ENCODE measurements at regions not wholly inside any gene's neighbourhood (a gene's known extent, or its start where the extent isn't known, plus 50 kb on each side); places are given as distances from the start of the nearest gene placed in this dataset.

DNA sequence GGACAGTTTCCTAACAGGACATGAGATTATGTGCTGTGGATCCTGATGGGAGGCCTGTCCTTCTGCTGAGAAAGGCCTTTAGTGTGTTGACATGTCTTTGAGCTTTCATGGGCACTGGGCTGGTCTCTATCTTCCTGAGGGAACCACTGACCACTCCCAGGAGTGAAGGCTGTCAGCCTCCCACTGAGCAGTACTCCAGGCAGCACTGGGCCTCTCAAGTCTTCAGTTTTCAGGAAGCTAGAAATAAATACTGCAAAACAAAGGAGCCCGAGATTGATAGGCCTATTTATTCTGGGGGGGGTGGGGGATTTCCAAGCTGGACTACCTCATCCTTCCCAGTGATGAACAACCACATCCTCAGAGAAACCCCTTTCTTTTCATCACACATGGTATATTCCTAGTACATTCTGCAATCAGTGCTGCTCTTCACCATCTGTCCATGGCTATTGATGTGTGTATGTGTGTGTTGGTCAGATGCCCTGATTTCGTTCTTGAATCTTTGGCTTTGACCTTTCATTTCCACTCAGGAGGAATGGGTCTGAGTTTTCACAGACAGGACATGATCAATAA, 180.9 kb upstream of the SPTLC3 start:
- TF ChIP-seq, protein P1, sequence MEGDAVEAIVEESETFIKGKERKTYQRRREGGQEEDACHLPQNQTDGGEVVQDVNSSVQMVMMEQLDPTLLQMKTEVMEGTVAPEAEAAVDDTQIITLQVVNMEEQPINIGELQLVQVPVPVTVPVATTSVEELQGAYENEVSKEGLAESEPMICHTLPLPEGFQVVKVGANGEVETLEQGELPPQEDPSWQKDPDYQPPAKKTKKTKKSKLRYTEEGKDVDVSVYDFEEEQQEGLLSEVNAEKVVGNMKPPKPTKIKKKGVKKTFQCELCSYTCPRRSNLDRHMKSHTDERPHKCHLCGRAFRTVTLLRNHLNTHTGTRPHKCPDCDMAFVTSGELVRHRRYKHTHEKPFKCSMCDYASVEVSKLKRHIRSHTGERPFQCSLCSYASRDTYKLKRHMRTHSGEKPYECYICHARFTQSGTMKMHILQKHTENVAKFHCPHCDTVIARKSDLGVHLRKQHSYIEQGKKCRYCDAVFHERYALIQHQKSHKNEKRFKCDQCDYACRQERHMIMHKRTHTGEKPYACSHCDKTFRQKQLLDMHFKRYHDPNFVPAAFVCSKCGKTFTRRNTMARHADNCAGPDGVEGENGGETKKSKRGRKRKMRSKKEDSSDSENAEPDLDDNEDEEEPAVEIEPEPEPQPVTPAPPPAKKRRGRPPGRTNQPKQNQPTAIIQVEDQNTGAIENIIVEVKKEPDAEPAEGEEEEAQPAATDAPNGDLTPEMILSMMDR (conservative IDR thresholded peaks at IDR 0.05 in 1 of 2, IDR thresholded peaks at IDR 0.05 in 1 of 2; ENCODE audit: low read depth in 1 of 2, low read length in 2 of 2), result no peak
- Histone ChIP-seq H3K79me2 (ENCODE audit: control insufficient read depth, insufficient read depth, low read length) (no peaks in the 10 kb centered on the region), H4K20me1 (ENCODE audit: control insufficient read depth, extremely low read depth, insufficient read depth, low read length) (no peaks in the 10 kb centered on the region), H3K4me3 (replicated peaks in 1 of 4; ENCODE audit: control extremely low read depth in 1 of 4, insufficient read depth in 1 of 4, low read depth in 3 of 4, low read length in 4 of 4) (no peak overlapping the region), H3K27me3 (ENCODE audit: control insufficient read depth, insufficient read depth, low read length) (no peaks in the 10 kb centered on the region), H3K4me1 (ENCODE audit: control insufficient read depth, extremely low read depth, insufficient read depth, low read length) (no peaks in the 10 kb centered on the region), H3K9ac (ENCODE audit: insufficient read depth, low read length) (no peak overlapping the region), H3K27ac (ENCODE audit: insufficient read depth, low read length) (no peak overlapping the region), H3K9me3 (ENCODE audit: control insufficient read depth, insufficient read depth, low read depth, low read length) (no peaks in the 10 kb centered on the region), H3K36me3 (ENCODE audit: control insufficient read depth, insufficient read depth, low read length) (no peaks in the 10 kb centered on the region), H3K4me2 (ENCODE audit: extremely low read depth, insufficient read depth, low read length) (no peak overlapping the region), H2AFZ (ENCODE audit: low read length) (no peak overlapping the region)
- no peak for DNase-seq (ENCODE audit: low read depth in 2 of 2)

- no peak overlapping the region for H3K27ac ChIP-seq (ENCODE audit: insufficient read depth, low read length)
- no peak overlapping the region for H3K9ac ChIP-seq (ENCODE audit: insufficient read depth, low read length)
- H3K36me3 ChIP-seq (ENCODE audit: control insufficient read depth, insufficient read depth, low read length), result no peaks in the 10 kb centered on the region
- no peak overlapping the region for H2AFZ ChIP-seq (ENCODE audit: low read length)
- TF ChIP-seq, protein P1 (conservative IDR thresholded peaks at IDR 0.05 in 1 of 2, IDR thresholded peaks at IDR 0.05 in 1 of 2; ENCODE audit: low read depth in 1 of 2, low read length in 2 of 2), result no peak
- no peak for TF ChIP-seq EZH2 (IDR thresholded peaks at IDR 0.05; ENCODE audit: low read length, missing control alignments)
- H3K4me2 ChIP-seq (ENCODE audit: extremely low read depth, insufficient read depth, low read length), result no peak overlapping the region
- H4K20me1 ChIP-seq (ENCODE audit: control insufficient read depth, extremely low read depth, insufficient read depth, low read length), result no peaks in the 10 kb centered on the region
- no peak overlapping the region for H3K4me3 ChIP-seq (replicated peaks in 1 of 4; ENCODE audit: control extremely low read depth in 1 of 4, insufficient read depth in 1 of 4, low read depth in 3 of 4, low read length in 4 of 4)
- no peaks in the 10 kb centered on the region for H3K9me3 ChIP-seq (ENCODE audit: control insufficient read depth, insufficient read depth, low read depth, low read length)
- no peaks in the 10 kb centered on the region for H3K27me3 ChIP-seq (ENCODE audit: control insufficient read depth, insufficient read depth, low read length)
- DNase-seq (ENCODE audit: low read depth in 2 of 2), result no peak
- no peaks in the 10 kb centered on the region for H3K4me1 ChIP-seq (ENCODE audit: control insufficient read depth, extremely low read depth, insufficient read depth, low read length)
- no peaks in the 10 kb centered on the region for H3K79me2 ChIP-seq (ENCODE audit: control insufficient read depth, insufficient read depth, low read length)
These were observed 179.6 kb upstream of the SPTLC3 start for GRCh38 chr20:12829170-12829569.

GRCh38 chr20:12833861-12834260, 174.9 kb upstream of the SPTLC3 start:
- Histone ChIP-seq H3K9me3 (ENCODE audit: control insufficient read depth, insufficient read depth, low read depth, low read length) (no peaks in the 10 kb centered on the region), H3K27me3 (ENCODE audit: control insufficient read depth, insufficient read depth, low read length) (no peaks in the 10 kb centered on the region), H3K27ac (ENCODE audit: insufficient read depth, low read length) (no peak overlapping the region), H3K79me2 (ENCODE audit: control insufficient read depth, insufficient read depth, low read length) (no peaks in the 10 kb centered on the region), H2AFZ (ENCODE audit: low read length) (no peak overlapping the region), H3K4me3 (replicated peaks in 1 of 4; ENCODE audit: control extremely low read depth in 1 of 4, insufficient read depth in 1 of 4, low read depth in 3 of 4, low read length in 4 of 4) (no peak overlapping the region), H4K20me1 (ENCODE audit: control insufficient read depth, extremely low read depth, insufficient read depth, low read length) (no peaks in the 10 kb centered on the region), H3K4me1 (ENCODE audit: control insufficient read depth, extremely low read depth, insufficient read depth, low read length) (no peaks in the 10 kb centered on the region), H3K4me2 (ENCODE audit: extremely low read depth, insufficient read depth, low read length) (no peak overlapping the region), H3K36me3 (ENCODE audit: control insufficient read depth, insufficient read depth, low read length) (no peaks in the 10 kb centered on the region), H3K9ac (ENCODE audit: insufficient read depth, low read length) (no peak overlapping the region)
- no peak for DNase-seq (ENCODE audit: low read depth in 2 of 2)
- TF ChIP-seq EZH2 (IDR thresholded peaks at IDR 0.05; ENCODE audit: low read length, missing control alignments), result no peak
- TF ChIP-seq, protein P1 (conservative IDR thresholded peaks at IDR 0.05 in 1 of 2, IDR thresholded peaks at IDR 0.05 in 1 of 2; ENCODE audit: low read depth in 1 of 2, low read length in 2 of 2), result no peak
